T follicular helper cell (primary cell): ENCODE measurements at regions not wholly inside any gene's neighbourhood (a gene's known extent, or its start where the extent isn't known, plus 50 kb on each side); places are given as distances from the start of the nearest gene placed in this dataset.

ENCODE experiments used
- DNase-seq: peaks from one replicate; pipeline ENCODE4 v3.0.0-alpha.2; 2020; ENCODE audit warnings: low read depth

- DNase-seq, result no peak
These were observed 258.9 kb downstream of the METTL4 start for GRCh38 chr18:2312440-2312839.

GRCh38 chr18:2313332-2313731 lies 258.0 kb downstream of the METTL4 start:
- no peak for DNase-seq

- DNase-seq, result no peak
These were observed 255.1 kb downstream of the METTL4 start for GRCh38 chr18:2316082-2316750.

GRCh38 chr18:2316751-2317696 lies 254.3 kb downstream of the METTL4 start:
- no peak for DNase-seq

DNA sequence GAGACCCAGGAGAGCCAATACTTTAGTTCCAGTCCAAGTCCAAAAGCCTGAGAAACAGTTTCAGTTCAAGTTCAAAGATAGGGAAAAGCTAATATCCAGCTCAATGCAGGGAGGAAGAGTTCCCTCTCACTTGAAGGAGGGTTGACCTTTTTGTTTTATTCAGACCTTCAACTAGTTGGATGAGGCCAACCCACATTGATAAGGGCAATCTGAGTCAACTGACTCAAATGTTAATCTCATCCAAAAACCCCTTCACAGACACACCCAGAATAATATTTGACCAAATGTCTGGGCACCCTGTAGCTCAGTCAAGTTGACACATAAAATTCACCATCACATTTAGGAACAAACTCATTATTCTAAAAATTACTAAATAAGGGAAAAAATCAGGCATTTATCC lies 246.8 kb downstream of the METTL4 start:
- DNase-seq, result no peak

DNA sequence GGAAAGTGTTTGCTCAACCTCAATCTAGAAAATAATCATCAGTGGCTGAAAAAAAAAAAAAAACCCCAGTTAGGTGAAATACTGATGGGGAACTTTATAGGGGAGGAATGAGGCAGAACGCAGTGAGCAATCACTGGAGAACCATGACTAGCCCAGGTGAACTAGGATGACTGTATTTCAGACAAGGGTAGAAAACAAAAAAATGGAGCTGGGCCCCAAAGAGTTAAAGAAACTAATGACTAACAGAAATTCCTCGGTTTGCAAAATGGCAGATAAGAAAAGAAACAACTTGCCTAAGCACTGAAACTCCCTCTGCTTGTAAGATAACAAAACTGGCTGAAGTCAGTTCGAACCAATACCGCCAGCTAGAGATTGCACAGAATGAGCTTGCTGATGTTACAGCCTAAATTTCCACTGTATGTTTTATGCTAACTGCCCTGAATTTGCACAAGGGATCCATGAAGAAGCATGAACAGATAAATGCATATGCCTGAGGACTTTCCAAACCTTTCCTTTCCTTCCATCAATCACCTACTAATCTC lies 245.9 kb downstream of the METTL4 start:
- no peak for DNase-seq

DNA sequence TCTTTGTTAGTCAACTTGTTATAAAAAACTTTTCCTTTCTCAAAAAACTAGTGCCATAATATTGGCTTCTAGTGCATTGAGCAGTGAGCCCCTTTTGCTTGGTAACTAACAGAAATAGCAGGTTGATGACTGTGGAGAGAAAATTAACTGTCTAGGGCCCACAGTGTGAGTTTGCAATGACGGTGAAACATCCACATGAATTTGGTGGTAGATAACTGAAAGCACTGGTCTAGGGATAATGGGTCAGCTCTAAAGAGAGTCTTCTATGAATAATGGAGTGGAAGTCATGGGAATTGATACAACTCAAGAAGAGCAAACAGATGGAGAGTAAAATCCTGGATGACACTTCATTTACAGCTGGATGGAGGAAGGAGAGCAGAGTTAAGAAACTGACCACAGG lies 245.4 kb downstream of the METTL4 start:
- no peak for DNase-seq

DNA sequence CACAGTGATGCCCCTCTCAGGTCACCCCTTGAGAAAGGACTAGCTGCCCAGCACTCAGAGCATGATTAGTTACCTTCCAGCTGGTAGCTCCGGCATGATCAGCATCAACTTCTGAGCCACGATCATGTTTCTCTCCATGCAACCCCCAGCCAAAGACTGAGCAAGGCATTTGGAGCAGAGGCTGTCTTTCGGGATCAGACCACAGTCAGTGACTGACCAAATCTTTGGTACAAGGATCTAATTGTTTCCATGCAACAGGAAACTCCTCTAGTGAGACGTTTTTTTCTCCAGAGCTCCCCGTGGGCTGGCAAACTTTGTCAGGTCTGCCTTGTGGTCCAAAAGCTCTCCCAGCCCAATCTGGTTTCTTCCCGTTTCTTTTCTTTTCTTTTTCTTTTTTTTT lies 244.3 kb downstream of the METTL4 start:
- DNase-seq, result no peak

DNA sequence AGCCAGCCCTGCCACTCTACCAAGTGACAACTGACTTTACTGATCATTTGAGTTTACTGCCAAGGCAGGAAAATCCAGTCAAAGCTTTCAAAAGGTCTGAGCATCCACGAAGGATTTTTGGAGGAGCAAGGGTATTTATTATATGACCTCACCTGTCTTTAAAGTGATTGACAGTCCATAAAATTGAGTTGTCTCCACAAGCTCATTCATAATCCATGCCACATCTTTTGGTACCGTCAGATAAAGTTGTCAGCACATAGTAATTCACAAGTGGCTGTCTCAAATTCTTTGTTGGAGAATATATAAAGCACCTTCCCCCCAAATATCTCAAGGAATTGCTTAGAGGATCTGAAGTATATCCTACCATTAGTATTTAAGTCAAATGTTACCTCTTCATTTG lies 240.5 kb downstream of the METTL4 start:
- DNase-seq, result no peak

DNA sequence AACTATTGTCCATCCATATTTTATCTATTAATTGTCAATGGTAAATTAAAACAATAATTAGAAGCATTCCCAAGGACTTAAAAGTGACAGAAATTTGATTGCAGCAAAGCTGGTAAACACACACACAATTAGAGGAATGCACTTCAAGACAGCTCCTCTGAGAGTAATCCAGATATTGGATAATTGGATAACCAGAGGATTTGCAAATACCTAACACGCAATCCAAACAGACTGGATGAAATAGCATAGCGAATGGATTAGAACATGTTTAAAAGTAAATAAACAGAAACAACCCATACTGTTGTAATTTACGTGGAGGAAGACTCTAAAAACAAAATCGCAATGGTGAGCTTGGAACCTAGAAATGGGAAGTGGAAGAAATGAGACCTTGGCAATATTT lies 239.8 kb downstream of the METTL4 start:
- DNase-seq, result no peak

DNA sequence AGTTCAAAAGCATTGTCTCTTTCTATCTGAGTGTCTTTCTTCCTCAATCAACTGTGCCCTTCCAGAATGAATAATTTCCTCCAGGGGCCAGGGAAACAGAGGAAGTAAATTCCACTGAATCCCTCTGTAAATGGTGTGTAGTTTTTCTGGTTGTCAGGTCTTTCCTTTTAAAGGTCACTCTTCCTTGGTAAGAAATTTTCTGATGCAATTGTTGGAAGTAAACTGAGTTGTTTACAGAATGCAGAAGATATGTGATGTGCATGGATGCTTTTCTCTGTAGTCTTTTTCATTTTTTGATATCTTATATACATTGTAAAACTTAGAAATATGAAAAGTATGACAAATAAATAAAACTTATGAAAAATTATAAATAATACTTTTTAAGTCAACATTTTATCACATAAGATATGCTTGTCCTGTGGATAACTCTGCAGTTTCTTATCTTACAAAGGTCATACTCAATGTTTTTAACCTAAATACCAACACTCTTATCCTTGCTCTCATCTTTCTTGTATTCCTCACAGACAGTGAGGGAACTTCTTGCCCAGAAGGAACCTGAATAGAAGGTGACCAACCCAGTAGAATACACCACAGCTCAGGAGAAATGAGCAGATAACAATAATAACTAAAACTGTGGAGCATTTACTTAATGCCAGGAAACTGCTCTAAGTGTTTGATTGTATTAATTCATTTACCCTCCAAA lies 234.5 kb downstream of the METTL4 start:
- DNase-seq, result no peak

- peak; percentile 18 for DNase-seq
These were observed 233.7 kb downstream of the METTL4 start for GRCh38 chr18:2337552-2338141.

DNA sequence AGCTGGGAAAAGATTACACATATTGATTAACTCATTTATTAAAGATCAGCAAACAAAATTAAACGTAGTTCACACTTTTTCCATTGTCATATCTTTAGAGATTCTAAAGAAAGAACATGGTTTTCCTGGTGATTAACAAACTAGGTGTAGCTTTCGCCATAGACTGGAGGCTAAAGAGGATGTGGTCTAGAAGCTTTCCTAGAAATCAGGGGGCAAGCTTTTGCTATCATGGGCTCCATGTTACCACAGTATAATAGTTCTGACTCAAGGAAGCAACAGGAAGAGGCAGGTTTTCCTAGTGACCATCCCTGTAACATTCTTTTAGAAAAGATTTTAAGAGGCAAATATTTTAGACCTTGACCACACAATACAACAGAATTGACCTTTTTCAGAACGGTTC lies 232.7 kb downstream of the METTL4 start:
- no peak for DNase-seq

GRCh38 chr18:2340335-2340734 lies 231.0 kb downstream of the METTL4 start:
- no peak for DNase-seq

- DNase-seq, result no peak
These were observed 223.3 kb downstream of the METTL4 start for GRCh38 chr18:2348003-2348402.

DNA sequence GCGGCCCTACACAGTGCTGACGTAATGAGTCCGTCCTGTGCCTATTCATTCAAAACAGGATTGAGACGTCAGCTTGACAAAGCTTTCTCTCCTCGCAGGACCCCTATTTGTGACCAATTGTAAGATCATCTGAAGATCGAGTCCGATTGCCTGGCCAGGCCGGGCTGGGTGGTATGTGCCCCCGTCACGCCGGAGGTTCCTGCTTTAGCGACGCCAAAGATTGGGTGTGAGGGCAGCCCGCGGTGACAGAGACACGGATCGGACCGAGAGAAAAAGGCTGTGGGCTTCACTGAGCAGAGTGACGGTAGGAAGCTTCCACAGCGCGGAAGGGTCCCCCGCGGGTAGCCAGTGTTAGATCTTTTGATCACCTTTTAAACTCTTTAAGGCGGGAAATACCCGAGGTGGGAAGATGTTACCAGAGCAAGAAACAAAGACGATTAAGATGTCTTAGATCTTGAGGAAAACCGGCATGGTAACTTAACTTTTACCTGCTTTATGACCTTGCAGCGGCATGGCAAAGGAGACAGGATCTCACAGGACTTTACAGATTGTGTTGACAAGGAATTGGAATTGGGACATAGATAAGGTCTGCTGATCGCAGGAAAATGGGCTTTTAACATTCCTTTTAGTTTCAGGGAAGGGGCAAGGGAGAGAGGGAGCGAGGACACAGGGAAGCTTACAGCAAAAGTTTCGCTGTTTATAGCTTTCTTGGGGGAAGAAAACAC lies 220.0 kb downstream of the METTL4 start:
- DNase-seq, result no peak

GRCh38 chr18:2354292-2354691 lies 217.0 kb downstream of the METTL4 start:
- no peak for DNase-seq

GRCh38 chr18:2356906-2357305 lies 214.4 kb downstream of the METTL4 start:
- DNase-seq, result no peak

DNA sequence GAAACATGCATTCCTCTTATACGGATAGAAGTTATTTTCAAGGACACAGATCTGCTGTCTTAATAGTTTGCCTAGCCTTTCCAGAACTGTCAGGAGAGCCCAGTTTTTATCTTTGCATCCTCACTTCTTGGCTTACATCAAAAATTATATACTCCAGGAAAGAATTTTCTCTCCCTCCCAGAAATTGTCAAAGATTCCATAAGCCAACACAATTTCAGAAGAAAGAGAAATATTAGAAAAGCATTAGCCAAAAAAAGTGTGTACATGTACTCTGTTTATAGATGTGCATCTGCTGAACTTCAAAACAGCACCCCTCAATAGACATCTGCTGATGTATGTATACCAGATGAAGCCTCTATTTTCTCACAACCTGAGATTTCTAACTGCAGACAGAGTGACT lies 210.4 kb downstream of the METTL4 start:
- DNase-seq, result no peak

- DNase-seq, result no peak
These were observed 203.2 kb downstream of the METTL4 start for GRCh38 chr18:2368102-2368501.

DNA sequence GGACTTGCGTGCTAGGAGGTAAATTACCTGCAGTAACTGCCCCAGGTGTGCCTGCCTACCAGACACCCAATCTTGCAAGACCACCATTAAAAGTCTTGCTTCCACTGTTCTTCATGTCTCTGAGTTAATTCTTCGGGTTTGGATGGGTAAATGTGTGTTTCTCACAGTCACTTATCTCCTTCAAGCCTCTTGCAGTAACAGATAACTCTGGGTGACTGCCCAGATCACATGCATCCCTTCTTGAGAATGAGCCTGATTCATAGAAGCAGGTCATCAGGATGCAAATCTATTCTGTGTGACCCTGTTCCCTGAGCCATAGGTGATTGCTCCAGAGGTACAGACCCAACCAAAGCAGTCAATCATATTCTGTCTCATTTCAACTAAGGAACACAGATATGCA lies 194.6 kb downstream of the METTL4 start:
- DNase-seq, result no peak
